ENCODE measurements at regions not wholly inside any gene's neighbourhood (a gene's known extent, or its start where the extent isn't known, plus 50 kb on each side); places are given as distances from the start of the nearest gene placed in this dataset.
"Not testable (repeated sequence)": the region's sequence is repeated elsewhere in the genome, so short reads cannot be mapped to it uniquely, and the experiment has no call there.

DNA sequence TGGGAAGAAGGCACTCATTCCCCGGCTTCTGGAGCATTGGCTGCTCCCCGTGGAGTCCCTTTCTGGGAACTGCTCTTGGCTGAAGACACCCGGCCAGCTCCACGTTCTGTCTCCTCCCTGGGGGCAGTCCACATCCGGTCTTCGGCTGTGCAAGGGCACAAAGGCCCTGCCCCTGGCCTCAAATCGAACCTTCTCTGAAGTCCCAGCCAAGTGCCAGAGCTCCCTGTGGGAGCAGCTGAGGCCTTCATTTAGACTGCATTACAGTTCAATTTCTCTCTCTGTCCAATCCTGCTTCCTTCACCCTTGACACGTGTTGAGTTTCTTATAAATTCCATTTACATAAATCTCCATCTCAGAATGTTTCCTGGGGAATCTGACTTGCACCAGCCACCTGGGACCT, 132.9 kb upstream of the POU3F1 start:
- no peak for DNase-seq (ENCODE audit: low spot score)

DNA sequence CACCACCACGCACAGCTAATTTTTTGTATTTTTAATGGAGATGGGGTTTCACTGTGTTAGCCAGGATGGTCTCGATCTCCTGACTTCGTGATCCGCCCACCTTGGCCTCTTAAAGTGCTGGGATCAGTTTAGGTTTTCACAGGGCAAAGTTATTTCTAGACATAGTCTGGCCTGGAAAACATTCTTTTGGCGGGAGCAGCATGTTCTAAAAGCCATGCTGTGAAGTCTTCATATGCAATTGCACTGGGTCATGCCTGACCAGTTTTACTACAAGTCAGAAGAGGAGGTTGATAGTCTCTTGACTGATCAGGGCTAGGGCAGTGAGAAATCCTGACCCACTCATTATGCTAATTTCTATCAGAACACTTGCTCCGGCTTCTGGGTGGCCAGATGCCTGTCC, 131.6 kb upstream of the POU3F1 start:
- DNase-seq (ENCODE audit: low spot score) = no peak

DNA sequence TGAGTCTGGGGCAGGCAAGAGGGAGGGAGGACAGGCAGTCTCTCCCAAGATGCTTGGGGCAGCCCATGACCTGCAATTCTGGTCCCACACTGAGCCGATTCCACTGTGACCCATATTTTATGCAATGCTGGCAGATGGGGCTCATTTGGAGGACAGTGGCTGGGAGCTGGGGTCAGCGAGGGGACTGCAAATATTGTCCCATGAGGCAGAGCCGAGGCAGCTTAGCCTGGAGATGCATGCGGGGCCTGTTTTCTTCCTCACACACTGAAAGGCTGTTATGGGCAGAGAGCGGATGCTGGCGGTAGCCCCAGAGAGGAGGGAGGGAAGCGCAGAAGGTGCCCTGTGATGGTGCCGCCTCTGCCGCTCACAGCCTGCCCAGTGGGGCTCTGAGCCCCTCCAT, 128.5 kb upstream of the POU3F1 start:
- no peak for DNase-seq (ENCODE audit: low spot score)

DNA sequence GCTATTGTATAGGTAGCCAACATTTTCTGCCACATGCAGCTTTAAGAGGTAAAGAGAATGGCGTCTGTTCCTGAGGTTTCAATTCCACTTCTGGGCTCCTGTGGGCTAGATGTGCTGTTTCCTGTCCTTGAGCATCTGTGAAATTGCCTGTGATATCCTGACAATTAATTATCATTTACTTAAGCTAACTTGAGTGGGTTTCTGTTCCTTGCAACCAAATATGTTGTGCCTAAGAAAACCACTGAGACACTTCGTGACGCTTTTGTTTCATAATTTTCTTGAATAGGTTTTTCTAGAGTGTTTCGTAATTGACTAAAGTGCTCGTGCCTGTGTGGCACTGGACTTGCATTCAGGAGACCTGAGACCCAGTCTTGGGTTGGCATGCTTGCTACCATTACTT, 127.3 kb upstream of the POU3F1 start:
- DNase-seq (ENCODE audit: low spot score) = no peak

DNA sequence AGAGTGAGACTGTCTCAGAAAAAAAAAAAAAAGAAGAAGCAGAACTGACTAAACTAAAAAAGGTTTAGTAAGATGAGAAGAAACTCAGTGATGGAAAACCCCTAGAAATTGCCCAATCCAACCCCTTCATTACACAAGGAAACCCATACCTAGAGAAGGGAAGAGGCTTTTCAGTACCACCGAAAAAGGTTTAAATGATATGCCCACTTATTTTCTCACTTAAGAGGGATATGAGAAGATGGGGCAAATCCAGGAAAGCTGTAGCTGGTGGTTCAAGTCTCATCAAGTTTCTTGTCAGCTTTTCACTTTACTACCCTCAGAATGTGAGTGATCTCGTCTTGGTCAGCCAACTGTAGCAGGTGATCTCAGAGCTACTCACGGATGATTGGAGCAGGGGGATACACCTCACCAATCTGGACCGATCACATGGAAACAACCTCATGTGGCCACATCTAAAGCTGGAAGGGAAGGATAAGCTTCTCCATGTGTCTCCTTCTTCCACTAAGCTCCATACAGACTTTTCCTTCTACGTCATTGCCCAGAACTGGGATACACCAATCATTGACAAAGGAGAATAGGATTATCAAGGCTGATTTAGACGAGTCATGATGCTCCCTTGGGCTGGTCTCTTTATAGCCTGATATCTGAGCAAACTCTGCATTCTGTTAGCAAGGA, 126.7 kb upstream of the POU3F1 start:
- no peak for DNase-seq (ENCODE audit: low spot score)

DNA sequence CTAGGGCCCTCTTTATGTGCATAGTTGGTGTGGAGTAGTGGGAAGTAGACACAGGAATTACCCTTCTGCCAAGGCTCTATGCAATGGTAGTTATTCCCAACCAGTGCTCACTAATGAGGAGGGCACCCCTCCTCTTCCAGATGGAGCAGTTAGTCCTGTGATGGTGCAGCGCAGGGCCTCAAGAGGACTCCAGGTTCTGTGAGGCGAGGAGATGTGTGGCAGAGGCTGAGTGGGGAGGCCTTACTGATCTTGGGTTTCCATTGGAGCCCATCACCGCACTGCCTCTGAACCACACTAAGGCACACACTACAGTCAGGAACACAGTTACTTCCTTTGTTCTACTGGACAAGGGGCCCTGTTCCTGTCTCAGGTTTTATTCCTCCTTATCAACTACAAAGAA, 122.5 kb upstream of the POU3F1 start:
- no peak for DNase-seq (ENCODE audit: low spot score)

DNA sequence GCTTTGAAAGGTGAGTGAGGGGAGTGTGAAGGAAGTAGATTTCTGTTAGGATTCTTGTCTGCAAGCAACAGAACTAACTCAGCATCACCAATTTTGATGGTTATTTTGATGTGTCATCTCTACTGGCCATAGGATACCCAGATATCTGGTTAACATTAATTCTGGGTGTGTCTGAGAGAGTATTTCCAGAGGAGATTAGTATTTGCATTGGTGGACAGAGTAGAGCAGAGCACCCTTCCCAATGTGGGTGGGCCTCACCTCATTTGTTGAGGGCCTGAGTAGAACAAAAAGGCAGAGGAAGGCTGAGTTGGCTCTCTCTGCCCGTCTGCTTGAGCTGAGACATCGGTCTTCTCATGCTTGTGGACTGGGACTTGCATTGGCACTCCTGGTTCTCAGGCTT, 121.8 kb upstream of the POU3F1 start:
- no peak for DNase-seq (ENCODE audit: low spot score)

DNA sequence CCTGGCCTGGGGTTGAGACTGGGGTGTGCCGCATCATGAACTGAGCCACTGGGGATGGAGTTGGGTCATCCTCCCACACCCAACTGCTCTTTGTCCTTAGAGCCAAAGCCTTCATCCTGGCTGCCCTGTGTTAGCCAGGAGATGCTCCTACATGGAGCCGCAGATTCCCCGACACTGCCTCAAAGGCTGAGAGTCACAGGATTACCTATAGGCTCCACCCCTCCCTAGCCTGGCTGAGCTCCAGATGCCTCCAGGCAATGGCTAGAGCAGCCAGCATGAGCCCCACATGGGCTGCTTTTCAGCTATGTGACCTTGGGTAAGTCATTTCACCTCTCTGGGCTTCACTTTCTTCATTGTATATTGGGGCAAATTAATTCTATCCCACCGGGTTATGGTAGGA, 119.9 kb upstream of the POU3F1 start:
- no peak for DNase-seq (ENCODE audit: low spot score)

DNA sequence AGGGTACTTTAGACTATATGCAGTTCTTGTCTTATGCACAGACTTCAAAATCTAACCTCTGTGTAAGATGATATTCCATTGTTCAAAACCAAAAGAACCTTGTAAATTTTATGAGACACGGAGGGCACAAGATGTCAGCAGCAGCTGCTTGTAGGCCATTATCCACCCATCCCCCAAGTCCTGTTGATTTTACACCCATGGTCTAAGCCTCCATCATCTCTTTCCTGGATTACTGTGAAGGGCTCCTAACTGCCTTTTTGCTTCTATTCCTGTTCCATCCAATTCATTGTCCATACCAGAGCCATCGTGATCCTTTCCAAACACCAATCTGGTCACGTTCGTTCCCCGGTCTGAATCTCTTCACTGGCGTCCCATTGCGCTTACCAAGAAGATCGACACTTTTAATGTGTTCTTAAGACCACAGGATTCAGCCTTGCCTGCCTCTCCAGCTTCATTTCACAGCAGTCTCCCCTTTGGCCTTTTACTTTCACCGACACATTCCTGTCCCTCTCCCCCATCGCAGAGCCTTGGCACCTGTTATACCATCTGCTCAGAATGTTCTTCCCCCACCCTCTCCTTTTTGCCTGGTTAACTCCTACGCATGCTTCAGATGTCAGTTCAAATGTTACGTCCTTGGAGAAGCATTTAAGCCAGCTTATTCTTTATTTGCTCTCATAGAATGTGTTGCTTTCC, 107.3 kb upstream of the POU3F1 start:
- no peak for DNase-seq (ENCODE audit: low spot score)

DNA sequence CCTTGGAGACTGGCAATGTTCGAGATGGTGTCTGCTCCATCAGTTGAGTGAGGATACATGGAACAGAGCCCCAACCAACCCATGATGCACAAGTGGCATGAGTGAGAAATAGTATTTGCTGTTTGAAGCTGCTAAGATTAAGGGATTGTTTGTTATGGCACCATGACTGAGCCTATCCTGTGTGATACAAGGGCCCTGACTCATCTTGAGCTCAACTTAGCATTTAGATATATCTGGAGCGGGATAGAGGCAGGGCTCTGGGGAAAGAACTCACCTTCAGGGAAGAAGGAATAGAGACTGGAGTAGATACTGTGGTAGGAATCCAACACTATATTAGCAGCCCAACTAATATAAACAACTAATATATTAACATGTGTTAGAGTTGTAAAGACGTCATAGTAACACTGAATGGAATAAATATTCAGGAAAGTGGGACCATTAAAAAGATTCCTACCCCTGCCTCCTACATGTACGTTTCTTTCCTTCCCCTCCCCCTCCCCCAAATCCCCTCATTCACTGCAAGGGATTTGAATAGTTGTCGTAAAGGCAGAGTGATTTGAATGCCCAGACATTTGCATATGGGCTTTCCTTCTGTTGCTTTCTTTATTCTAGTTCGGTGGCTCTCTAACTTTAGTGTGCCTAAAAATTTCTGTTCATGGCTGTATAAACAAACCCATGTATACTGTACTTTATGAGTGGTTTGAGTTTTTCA, 106.6 kb upstream of the POU3F1 start:
- no peak for DNase-seq (ENCODE audit: low spot score)

DNA sequence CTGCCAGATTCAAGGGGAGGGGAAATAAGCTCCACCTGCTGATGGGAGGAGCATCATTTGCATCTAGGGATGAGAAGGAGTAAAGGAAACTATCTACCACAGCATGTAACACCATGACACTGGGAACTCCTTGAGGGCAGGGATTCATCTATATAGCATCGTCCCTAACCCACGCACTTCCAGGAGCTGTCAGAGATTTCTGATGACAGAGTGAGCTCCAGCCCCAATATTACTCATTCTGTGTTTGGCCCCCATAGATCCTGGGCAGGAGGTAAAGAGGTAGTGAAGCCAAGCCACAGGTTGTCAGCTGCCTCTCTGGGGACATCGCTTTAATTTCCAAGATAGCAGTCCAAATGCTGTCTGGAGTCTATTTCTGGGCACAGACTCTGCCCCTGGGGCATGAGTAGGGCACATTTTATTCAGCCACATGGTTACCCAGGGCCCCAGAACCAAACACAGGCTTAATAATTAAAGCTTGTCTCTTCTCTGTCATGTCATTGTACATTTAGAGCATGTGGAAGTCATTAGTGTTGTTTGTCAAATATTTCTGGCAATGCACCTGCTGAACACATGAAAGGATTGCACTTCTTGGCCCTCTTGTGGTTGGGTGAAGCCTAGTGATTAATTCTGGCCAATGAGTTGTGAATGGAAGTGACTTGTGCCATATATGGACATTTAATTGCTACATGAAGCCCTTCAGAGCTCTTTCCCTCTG, 105.9 kb upstream of the POU3F1 start:
- no peak for DNase-seq (ENCODE audit: low spot score)

DNA sequence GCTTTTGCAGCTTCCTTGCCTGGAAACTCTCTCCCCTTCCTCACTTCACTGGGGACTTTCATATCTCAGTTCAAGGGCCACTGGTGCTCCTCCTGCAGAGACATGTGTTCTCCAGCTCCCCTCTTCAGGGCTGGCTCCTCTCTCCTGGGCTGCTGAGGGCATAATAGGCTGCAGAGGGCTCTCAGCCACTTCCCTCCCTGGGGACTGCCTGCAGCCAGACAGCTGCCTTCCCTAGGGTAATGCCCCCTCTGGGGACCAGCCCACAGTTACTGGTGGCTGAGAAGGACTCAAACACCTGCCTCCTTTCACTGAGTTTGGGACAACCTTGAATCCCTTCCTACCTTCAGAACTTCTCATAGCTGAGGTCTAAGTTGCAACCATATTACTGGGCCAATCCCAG, 104.8 kb upstream of the POU3F1 start:
- no peak for DNase-seq (ENCODE audit: low spot score)

DNA sequence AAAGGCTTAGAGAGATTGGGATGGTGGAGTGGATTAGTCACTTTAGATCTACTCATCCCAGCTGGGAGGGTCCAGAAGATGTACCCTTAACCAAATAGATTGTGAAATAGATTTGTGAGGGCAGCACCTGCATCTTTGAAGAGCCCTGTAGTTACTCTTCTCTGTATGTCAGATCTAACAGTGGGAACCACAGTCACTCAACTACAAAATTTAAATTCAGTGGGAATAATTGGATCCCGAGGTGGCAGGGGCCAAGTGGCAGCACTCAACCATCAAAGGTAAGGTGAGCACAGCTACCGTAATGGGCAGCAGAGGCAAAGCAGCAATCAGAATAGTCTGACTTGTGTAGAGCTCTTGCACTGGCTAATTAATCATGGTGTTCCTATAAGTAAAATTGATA, 99.5 kb upstream of the POU3F1 start:
- DNase-seq (ENCODE audit: low spot score) = not testable (repeated sequence)

DNA sequence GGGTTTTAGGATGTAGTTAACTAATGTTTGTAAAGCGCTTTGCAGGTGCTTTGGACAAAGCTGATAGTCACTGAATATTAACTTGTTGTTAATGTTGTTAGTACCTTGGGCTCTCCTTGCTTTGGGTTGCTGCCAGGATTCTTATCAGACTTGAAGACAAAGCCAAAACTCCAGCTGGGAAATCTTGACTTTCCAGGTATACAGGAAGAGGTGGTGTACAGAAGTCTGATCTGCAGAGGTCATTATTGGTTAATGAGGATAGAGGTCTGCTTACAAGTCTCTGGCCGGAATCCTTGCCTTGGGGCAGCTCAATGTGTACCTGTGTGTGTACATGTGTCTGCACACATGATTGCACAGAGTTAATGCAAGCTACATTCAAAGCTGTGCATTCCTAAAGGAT, 96.0 kb upstream of the POU3F1 start:
- DNase-seq (ENCODE audit: low spot score) = no peak

DNA sequence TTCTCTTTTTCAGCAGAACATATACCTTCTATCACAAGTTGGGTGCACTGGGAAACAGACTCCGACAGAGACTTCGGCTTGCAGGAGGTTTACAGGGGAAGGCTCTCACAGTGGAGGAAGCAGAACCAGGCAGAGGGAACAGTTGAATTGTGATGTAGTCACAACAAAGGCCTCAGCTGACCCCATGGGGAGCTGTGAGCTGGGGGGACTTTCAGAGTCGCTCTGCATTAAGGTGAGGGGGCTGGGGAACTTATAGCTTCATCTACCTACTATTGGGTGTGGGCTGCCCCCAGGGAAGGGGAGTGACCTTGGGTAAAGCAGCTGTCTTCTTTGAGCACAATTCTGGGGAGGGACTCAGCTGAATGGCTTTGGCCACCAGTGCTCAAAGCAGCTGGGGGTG, 94.9 kb upstream of the POU3F1 start:
- DNase-seq (ENCODE audit: low spot score) = no peak

DNA sequence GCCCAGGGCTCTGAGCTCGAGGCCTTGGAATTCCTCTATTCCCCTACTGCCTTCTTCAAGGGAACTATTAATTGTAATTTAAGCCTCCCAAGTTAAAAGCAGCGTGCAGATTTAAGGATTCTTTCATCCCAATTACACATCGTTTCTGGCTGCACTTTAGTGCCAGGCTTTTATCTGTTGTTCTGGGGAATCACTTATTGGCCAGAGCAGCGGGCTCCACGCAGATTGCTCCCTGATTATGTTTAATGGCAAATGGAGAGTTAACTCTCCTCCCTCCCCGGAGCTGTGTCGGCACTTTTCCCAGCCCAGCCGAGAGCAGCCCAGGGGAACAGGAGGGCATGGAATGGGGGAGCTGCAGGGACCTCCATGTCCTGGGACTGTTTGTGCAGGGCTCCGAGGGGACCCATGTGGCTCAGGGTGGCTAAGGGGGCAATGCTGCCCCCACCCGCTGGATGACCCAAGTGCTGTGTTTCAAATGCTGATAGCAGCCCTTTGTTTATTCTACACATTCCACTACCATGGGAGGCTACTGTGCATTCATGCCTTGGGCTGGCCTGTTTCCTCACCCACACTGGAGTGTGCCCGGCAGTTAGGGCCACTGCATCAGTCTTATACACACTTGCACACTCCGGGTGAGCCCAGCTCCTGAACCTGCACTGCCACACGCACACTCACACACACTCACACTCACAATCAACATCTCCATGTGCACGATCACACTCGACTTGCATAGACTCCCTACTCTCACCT, 93.3 kb upstream of the POU3F1 start:
- DNase-seq (ENCODE audit: low spot score) = no peak

DNA sequence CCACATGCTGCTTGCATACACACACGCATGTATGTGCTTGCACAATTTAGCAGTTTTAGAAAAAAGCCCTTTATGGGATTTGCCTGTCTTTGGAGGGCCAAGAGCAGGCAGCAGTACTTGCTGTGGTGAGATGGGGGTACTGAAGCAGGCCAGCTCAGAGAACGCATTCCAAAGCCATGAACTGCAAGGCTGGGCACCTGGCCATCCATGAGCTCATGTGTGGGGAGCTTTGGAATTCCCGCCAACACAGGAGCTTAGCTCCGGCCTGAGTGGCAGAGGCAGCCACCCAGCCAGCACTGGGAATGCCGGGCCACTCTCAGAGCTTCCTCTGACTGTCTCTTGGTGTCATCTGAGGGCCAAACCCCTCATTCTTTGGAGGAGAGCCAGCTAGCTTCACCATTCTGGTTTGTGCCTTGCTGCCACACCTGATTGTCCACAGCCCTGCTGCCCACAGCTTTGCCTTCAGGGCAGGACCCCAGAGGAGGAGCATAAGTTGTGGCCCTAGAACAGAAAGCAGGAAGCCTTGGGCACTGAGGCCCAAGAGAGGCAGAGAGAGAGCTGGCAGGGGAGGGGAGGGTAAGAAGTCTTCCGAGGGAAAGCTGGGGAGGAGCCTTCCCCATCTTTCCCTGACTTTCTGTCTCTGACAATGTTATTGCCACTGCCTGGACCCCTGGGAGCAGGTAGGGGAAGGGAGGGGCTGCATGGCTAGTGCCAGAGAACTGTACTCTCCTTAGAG, 92.1 kb upstream of the POU3F1 start:
- peak; percentile 96 for DNase-seq (ENCODE audit: low spot score)

DNA sequence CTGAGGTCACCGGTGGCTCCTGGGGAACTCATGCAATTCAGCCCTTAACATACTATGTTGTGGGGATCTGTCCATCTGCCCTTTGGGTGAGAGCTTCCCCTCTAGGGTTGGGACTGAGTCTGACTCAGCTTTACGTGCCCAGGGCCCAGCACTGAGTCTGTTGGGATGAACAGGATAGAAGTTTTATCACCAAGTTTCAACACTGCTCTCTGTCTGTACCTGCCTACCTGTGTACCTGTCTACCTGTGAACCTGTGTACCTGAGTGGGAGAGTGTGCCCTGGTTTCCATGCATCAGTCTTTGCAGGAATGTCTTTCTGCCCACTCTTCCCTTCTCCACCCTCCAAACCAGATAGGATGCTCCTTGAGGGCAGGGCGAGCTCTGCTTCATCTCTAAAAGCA, 90.6 kb upstream of the POU3F1 start:
- no peak for DNase-seq (ENCODE audit: low spot score)

DNA sequence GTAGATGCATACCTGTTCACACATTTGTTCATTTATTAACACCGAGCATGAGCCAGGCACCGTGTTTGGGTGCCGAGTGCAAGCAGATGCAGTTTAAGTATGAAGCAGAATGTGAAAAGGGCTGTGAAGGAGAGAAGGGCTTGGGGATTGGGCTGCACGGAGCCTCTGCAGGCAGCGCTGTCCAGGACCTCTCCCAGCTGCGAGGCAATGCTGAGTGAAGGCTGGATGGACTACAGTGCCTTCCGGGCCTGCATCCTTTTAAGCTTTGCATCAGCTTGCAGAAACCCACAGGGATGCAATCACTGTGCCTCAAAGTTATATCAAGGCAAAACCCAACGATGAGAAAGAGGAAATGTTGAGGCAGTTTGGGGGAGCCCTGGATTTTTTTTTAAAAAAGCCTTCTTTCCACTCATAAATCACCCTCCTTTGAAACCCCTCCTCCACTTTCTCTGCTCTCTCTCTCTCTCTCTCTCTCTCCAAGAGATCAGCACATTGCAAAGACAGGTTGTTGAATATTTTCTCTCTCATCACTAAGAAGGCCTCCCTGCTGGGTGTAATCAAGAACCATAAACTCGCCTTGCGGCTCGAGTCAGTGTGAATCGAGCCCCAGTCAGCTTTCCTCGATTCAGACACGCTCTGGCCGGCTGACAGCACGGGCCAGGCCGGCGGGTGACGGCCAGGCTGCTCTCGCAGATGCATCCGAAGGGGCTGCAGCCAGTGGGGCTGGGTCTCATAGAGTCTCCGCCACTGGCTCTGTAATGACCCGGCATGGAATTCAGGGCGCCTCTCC, 89.2 kb upstream of the POU3F1 start:
- DNase-seq (ENCODE audit: low spot score) = no peak

DNA sequence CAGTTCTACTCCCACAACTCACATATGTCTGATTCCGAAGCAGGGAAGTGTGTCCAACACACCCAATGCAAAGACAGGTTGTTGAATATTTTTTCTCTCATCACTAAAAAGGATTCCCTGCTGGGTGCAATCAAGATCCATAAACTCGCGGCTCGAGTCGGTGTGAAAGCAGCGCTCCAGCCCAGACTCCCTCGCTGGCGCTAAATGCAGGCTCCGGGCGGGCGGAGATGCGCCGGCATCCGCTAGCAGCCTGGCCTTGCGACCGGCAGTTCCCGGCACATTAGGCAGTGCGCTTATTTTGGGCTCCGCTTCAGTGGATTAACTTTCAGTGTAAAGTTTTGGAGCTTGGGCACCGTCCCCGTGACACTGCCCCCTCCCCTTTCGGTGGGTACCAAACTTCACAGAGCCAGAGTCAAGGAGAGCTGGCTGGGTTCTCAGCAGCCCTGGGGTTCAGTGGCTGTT, 87.7 kb upstream of the POU3F1 start:
- DNase-seq (ENCODE audit: low spot score) = no peak
